Effector memory CD8-positive, alpha-beta T cell (primary cell): ENCODE measurements at regions not wholly inside any gene's neighbourhood (a gene's known extent, or its start where the extent isn't known, plus 50 kb on each side); places are given as distances from the start of the nearest gene placed in this dataset.
"Not testable (repeated sequence)": the region's sequence is repeated elsewhere in the genome, so short reads cannot be mapped to it uniquely, and the experiment has no call there.

Experiments
- ATAC-seq: fragments of 150-1000 bp; cut with Tn5 transposase; replicated peaks from 2 replicates; pipeline ENCODE4 v1.10.0; 2021; ENCODE audit warnings: mild to moderate bottlenecking, moderate library complexity
- DNase-seq, 3 experiments: peaks; one replicate each; pipeline ENCODE4 v3.0.0; 2021
- H3K27ac Mint-ChIP-seq, 2 donors: one replicate each; pipeline ENCODE4 v1.8.0; 2022; ENCODE audit warnings: mild to moderate bottlenecking in 2 of 2, mixed read lengths in 2 of 2, moderate library complexity in 2 of 2
- H3K27me3 Mint-ChIP-seq, 2 donors: one replicate each; pipeline ENCODE4 v1.8.0; 2022; ENCODE audit warnings: mixed read lengths in 2 of 2
- H3K36me3 Mint-ChIP-seq: one replicate; pipeline ENCODE4 v1.8.0; 2022; ENCODE audit warnings: mild to moderate bottlenecking, moderate library complexity, mixed read lengths; ENCODE audit not compliant: insufficient read depth
- H3K4me1 Mint-ChIP-seq, 2 donors: one replicate each; pipeline ENCODE4 v1.8.0; 2022; ENCODE audit warnings: low read depth in 2 of 2, mixed read lengths in 2 of 2
- H3K4me3 Mint-ChIP-seq, 2 donors: one replicate each; pipeline ENCODE4 v1.8.0; 2022; ENCODE audit warnings: mild to moderate bottlenecking in 2 of 2, mixed read lengths in 2 of 2, moderate library complexity in 2 of 2
- H3K9me3 Mint-ChIP-seq, 2 donors: one replicate each; pipeline ENCODE4 v1.8.0; 2022; ENCODE audit warnings: mixed read lengths in 2 of 2

DNA sequence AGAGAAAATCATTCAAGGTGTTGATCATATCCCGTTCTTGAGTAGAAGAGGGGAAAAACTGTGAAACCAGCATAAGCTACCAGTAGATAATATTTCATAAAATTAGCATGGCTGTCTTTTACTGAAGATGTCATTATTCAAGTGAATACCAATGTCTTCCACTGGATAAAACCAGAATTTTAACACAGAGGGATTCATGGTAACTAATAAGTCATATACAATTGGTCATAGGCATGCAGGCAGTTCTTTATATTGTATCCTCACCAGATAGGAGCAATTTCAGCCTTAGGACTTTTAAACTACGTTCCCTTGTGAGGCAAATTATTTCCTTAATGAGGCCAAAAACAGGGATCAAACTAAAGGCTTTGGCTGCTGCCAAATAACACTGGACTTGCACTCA lies 202.3 kb upstream of the PITRM1 start:
- no peak for ATAC-seq
- Mint-ChIP-seq H3K36me3 (no peaks in the 10 kb centered on the region), H3K27me3 (peaks cover 17 to 44% of the 10 kb centered on the region in 2 donors), H3K4me3 (no peak overlapping the region), H3K27ac (no peak overlapping the region), H3K9me3 (peaks cover 0 to 1% of the 10 kb centered on the region in 2 donors), H3K4me1 (no peaks in the 10 kb centered on the region)
- no peak for DNase-seq

- H3K27ac Mint-ChIP-seq, H3K4me1 Mint-ChIP-seq, H3K36me3 Mint-ChIP-seq, DNase-seq, ATAC-seq, H3K4me3 Mint-ChIP-seq, H3K9me3 Mint-ChIP-seq: not testable (repeated sequence)
- peaks cover 19 to 42% of the 10 kb centered on the region in 2 donors for H3K27me3 Mint-ChIP-seq
These were observed 200.9 kb upstream of the PITRM1 start for GRCh38 chr10:3373374-3374027.

- Mint-ChIP-seq H3K4me3 (no peak overlapping the region), H3K4me1 (no peaks in the 10 kb centered on the region), H3K36me3 (no peaks in the 10 kb centered on the region), H3K27me3 (peaks cover 29 to 41% of the 10 kb centered on the region in 2 donors), H3K27ac (no peak overlapping the region), H3K9me3 (no peaks in the 10 kb centered on the region)
- DNase-seq, result no peak
- no peak for ATAC-seq
These were observed 199.7 kb upstream of the PITRM1 start for GRCh38 chr10:3372281-3372680.

GRCh38 chr10:3371624-3372023 lies 199.0 kb upstream of the PITRM1 start:
- H3K4me3 Mint-ChIP-seq, H3K36me3 Mint-ChIP-seq, H3K4me1 Mint-ChIP-seq, ATAC-seq, H3K9me3 Mint-ChIP-seq, H3K27ac Mint-ChIP-seq, DNase-seq: not testable (repeated sequence)
- H3K27me3 Mint-ChIP-seq, result peaks cover 31 to 41% of the 10 kb centered on the region in 2 donors

- Mint-ChIP-seq H3K36me3 (no peaks in the 10 kb centered on the region), H3K9me3 (peaks cover 0 to 1% of the 10 kb centered on the region in 2 donors), H3K4me1 (peaks cover 0 to 4% of the 10 kb centered on the region in 2 donors), H3K27me3 (peaks cover 31 to 33% of the 10 kb centered on the region in 2 donors), H3K4me3 (no peak overlapping the region), H3K27ac (no peak overlapping the region)
- ATAC-seq (no peak), DNase-seq (no peak)
These were observed 194.3 kb upstream of the PITRM1 start for GRCh38 chr10:3366735-3367405.

DNA sequence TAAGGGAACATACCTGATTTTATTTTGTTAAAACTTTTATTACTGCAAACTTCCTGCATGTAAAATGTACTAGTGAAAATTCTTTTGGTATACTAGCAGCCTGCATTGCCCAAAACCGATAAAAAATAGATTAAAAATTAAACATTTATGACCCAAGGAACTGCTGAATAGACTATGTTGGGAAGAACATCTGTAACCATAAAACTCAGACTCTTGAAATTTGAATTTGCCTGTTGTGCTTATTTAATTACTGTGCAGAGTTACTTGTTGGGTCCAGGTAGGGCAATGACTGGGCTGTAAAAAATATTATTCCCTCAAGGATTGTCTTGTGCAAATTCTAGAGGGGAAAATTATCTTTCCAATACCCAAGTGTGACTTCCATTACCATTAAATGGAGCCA lies 193.5 kb upstream of the PITRM1 start:
- Mint-ChIP-seq H3K27me3 (peaks cover 24 to 33% of the 10 kb centered on the region in 2 donors), H3K9me3 (peaks cover 0 to 1% of the 10 kb centered on the region in 2 donors), H3K4me1 (peaks cover 0 to 4% of the 10 kb centered on the region in 2 donors), H3K36me3 (no peaks in the 10 kb centered on the region), H3K4me3 (no peak overlapping the region), H3K27ac (no peak overlapping the region)
- DNase-seq (no peak), ATAC-seq (no peak)

DNA sequence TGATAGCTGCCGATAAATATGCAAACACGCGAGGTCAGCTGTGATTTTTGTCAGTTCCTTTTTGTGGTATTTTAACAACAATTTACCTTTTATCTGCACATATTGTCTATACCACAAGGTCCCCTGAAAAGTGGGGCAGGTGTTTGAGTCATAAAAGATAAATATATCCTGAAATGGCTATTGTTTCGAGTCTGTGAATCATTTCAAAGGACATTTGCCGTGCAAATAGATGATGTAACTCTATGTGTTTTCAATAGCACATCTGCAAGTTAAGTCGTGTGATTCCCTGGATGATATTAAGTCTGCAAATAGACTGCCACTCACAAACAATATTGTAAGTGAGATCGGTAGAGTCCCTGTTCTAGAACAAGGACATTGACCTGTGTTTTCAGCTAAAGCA lies 193.0 kb upstream of the PITRM1 start:
- H3K36me3 Mint-ChIP-seq, result no peaks in the 10 kb centered on the region
- peaks cover 0 to 4% of the 10 kb centered on the region in 2 donors for H3K4me1 Mint-ChIP-seq
- ATAC-seq (no peak), DNase-seq (no peak)
- H3K4me3 Mint-ChIP-seq, result no peak overlapping the region
- H3K27ac Mint-ChIP-seq, result no peak overlapping the region
- H3K9me3 Mint-ChIP-seq, result peaks cover 0 to 1% of the 10 kb centered on the region in 2 donors
- H3K27me3 Mint-ChIP-seq, result peaks cover 24 to 33% of the 10 kb centered on the region in 2 donors

DNA sequence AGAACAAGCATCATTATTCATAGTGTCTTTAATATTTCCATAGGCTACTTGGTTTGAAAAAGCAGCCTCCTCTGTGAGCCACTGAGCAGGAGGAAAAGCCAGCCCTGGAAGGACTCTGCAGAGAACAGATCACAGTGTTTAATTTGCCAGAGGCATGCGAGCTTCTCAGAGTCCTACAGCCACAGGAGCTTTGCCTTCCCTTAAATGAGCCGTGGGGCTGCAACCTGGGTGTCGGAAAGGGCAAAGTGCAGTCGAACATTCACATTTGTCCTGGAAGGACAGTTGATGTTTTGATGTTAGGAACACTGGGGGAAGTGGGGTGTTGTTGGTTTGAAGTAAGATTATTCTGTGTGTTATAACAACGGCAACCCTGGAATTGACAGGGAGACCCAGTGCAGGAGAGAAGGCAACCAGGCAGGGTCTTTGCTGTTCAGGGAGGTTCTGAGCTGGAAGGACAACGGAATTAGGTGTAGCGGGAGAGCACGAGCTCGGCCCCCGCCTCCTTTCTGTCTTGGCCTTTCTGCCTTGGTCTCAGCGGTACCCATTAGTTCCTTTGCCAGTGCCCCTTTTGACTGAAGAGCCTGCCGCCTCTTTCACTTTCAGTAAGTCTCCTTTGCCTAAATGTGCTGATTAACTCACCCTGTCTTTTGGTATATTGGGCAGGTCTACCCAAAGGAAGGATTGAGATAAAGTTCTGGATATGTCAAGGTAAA lies 192.3 kb upstream of the PITRM1 start:
- Mint-ChIP-seq H3K36me3 (no peaks in the 10 kb centered on the region), H3K9me3 (peaks cover 0 to 1% of the 10 kb centered on the region in 2 donors), H3K4me3 (no peak overlapping the region), H3K27ac (no peak overlapping the region), H3K27me3 (peaks cover 24 to 33% of the 10 kb centered on the region in 2 donors), H3K4me1 (peaks cover 0 to 4% of the 10 kb centered on the region in 2 donors)
- no peak for ATAC-seq
- no peak for DNase-seq

GRCh38 chr10:3363311-3364045 lies 190.9 kb upstream of the PITRM1 start:
- Mint-ChIP-seq H3K36me3 (no peaks in the 10 kb centered on the region), H3K4me3 (no peak overlapping the region), H3K9me3 (peaks cover 0 to 3% of the 10 kb centered on the region in 2 donors), H3K27me3 (peaks cover 13 to 24% of the 10 kb centered on the region in 2 donors), H3K27ac (no peak overlapping the region), H3K4me1 (peaks cover 0 to 4% of the 10 kb centered on the region in 2 donors)
- ATAC-seq (no peak), DNase-seq (no peak)

DNA sequence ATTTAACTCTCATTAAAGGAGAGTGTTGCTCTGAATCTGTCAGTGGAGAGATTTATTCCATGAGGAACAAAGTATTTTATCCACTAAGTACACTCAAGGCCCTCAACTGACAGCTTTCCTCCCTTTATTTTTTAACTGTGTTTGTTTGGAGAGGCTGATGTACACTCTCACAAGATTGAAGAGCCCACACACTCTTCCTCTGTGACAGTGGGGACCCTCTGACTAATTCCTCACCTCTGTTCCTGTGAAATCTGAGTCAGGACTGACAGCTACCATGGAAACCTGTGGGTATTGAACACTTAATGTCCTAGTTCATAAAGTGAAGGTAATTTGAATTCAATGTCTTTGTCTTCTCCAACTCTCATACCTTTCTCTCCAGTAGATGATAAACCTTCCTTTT lies 189.8 kb upstream of the PITRM1 start:
- H3K27ac Mint-ChIP-seq, result no peak overlapping the region
- H3K27me3 Mint-ChIP-seq, result peaks cover 8 to 14% of the 10 kb centered on the region in 2 donors
- no peaks in the 10 kb centered on the region for H3K36me3 Mint-ChIP-seq
- DNase-seq, result no peak
- no peak for ATAC-seq
- H3K4me1 Mint-ChIP-seq, result peaks cover 0 to 4% of the 10 kb centered on the region in 2 donors
- H3K4me3 Mint-ChIP-seq, result no peak overlapping the region
- peaks cover 0 to 6% of the 10 kb centered on the region in 2 donors for H3K9me3 Mint-ChIP-seq

DNA sequence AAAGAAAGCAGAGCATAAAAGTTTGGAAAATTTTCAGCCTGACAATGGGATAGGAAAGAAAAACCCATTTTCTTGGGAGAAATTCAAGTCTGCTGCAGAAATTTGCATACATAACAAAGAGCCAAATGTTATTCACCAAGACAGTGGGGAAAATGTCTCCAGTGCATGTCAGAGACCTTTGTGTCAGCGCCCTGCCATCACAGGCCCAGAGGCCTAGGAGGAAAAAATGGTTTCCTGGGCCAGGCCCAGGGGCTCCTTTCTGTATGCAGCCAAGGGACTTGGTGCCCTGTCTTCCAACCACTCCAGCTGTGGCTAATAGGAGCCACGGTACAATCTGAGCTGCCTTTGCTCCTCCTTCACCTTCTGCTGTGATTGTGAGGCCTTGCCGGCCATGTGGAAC lies 189.1 kb upstream of the PITRM1 start:
- H3K4me1 Mint-ChIP-seq, result peaks cover 0 to 4% of the 10 kb centered on the region in 2 donors

DNA sequence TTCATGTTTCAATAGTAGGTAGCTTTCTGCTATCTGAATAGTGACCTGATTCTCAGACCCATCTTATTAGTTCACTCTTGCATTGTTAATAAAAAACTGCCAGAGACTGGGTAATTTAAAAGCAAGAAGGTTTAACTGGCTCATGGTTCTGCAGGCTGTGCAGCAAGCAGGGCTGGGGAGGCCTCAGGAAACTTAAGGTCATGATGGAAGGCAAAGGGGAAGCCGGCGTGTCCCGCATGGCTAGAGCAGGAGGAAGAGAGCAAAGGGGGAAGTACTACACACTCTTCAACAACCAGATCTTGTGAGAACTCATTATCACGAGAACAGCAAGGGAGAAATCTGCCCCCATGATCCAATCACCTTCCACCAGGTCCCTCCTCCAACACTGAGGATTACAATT lies 185.2 kb upstream of the PITRM1 start:
- DNase-seq, result no peak
- ATAC-seq, result no peak
- no peaks in the 10 kb centered on the region for H3K36me3 Mint-ChIP-seq
- H3K27me3 Mint-ChIP-seq, result peaks cover 13 to 15% of the 10 kb centered on the region in 2 donors
- H3K9me3 Mint-ChIP-seq, result peaks cover 0 to 6% of the 10 kb centered on the region in 2 donors
- no peaks in the 10 kb centered on the region for H3K4me1 Mint-ChIP-seq
- no peak overlapping the region for H3K4me3 Mint-ChIP-seq
- no peak overlapping the region for H3K27ac Mint-ChIP-seq

More for the DNA sequence above, 189.1 kb upstream of the PITRM1 start:
- Mint-ChIP-seq H3K36me3 (no peaks in the 10 kb centered on the region), H3K4me3 (no peak overlapping the region), H3K27ac (no peak overlapping the region), H3K27me3 (peaks cover 8 to 12% of the 10 kb centered on the region in 2 donors), H3K9me3 (peaks cover 0 to 6% of the 10 kb centered on the region in 2 donors)
- DNase-seq, result no peak
- ATAC-seq, result no peak

DNA sequence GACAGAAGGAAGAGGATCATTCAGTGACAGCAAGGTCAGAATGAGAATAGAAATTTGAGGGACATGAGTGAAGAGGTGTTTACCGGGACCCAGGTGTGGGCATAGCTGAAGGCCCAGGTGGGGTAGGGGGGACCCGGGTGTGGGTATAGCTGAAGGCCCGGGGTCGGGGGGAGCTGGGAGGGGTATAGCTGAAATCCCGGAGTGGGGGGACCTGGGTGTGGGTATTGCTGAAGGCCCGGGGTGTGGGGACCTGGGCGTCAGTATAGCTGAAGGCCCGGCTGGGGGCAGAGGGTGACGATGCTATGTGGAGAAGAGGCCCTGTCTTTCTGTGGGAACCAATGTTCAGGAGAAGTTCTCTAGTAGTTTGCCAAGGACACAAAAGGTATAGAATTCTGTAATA lies 183.0 kb upstream of the PITRM1 start:
- no peak for DNase-seq
- Mint-ChIP-seq H3K27ac (no peak overlapping the region), H3K9me3 (peaks cover 0 to 5% of the 10 kb centered on the region in 2 donors), H3K36me3 (no peaks in the 10 kb centered on the region), H3K27me3 (peaks cover 28 to 33% of the 10 kb centered on the region in 2 donors), H3K4me1 (peaks cover 0 to 5% of the 10 kb centered on the region in 2 donors), H3K4me3 (no peak overlapping the region)
- no peak for ATAC-seq
